ENCODE measurements at regions not wholly inside any gene's neighbourhood (a gene's known extent, or its start where the extent isn't known, plus 50 kb on each side); places are given as distances from the start of the nearest gene placed in this dataset.

GRCh38 chr5:142512043-142513042 is 173.5 kb downstream of the FGF1 start:
- Histone ChIP-seq H2AFZ (ENCODE audit: insufficient read depth, low read depth, low read length, poor library complexity, severe bottlenecking) (no peak overlapping the region), H3K9ac (ENCODE audit: low read length) (no peak overlapping the region), H3K4me1 (ENCODE audit: control insufficient read depth in 2 of 2, insufficient read depth in 2 of 2, low read length in 2 of 2) (no peaks in the 10 kb centered on the region), H3K27me3 (replicated peaks in 1 of 4; ENCODE audit: control extremely low read depth in 1 of 4, control insufficient read depth in 3 of 4, insufficient read depth in 4 of 4, low read length in 3 of 4) (peaks cover 0 to 9% (median 3%) of the 10 kb centered on the region in 4 experiments), H3K79me2 (ENCODE audit: control insufficient read depth, insufficient read depth, low read length) (no peaks in the 10 kb centered on the region), H3K27ac (ENCODE audit: low read length in 2 of 2) (no peak overlapping the region), H3K36me3 (replicated peaks in 1 of 2; ENCODE audit: control extremely low read depth in 1 of 2, control insufficient read depth in 1 of 2, extremely low read depth in 1 of 2, insufficient read depth in 2 of 2, low read length in 1 of 2) (no peaks in the 10 kb centered on the region), H3K9me3 (ENCODE audit: control extremely low read depth in 1 of 3, control insufficient read depth in 2 of 3, insufficient read depth in 1 of 3, low read length in 2 of 3) (peaks cover 0 to 8% (median 5%) of the 10 kb centered on the region in 3 donors), H3K4me3 (ENCODE audit: control extremely low read depth in 1 of 5, extremely low read depth in 1 of 5, insufficient read depth in 1 of 5, low read depth in 2 of 5, low read length in 4 of 5) (no peak overlapping the region), H3K4me2 (replicated peaks; ENCODE audit: low read depth, low read length, poor library complexity, severe bottlenecking) (no peak overlapping the region), H4K20me1 (ENCODE audit: control insufficient read depth, insufficient read depth, low read length, poor library complexity, severe bottlenecking) (no peaks in the 10 kb centered on the region)
- POLR2A ChIA-PET, result no interaction called here
- CTCF ChIA-PET, result no interaction called here
- peaks cover 2% of the 10 kb centered on the region for H3K4me1 Mint-ChIP-seq
- no peak overlapping the region for H3K27ac Mint-ChIP-seq
- TF ChIP-seq CTCF (IDR thresholded peaks at IDR 0.05) (no peak), EZH2 (IDR thresholded peaks at IDR 0.05; ENCODE audit: borderline replicate concordance, insufficient read depth, low read depth, low read length, poor library complexity, severe bottlenecking) (no peak)
- intact Hi-C loops (cut with micrococcal nuclease), result no loop called here
- WGBS (ENCODE audit: insufficient coverage), result 91% methylated on average over 12 of the region's 16 CpGs
- peaks cover 9% of the 10 kb centered on the region for H3K27me3 Mint-ChIP-seq
- DNase-seq, result no peak
- H3K4me3 Mint-ChIP-seq, result no peak overlapping the region
- no peak for ATAC-seq (ENCODE audit: low read depth)
- H3K9me3 Mint-ChIP-seq (ENCODE audit: insufficient read depth), result no peaks in the 10 kb centered on the region

GRCh38 chr5:142511358-142511757 is 174.5 kb downstream of the FGF1 start:
- intact Hi-C loops (cut with micrococcal nuclease), result no loop called here
- POLR2A ChIA-PET, result no interaction called here
- no peak overlapping the region for H3K9ac ChIP-seq (ENCODE audit: low read length)
- no peak overlapping the region for H3K4me2 ChIP-seq (replicated peaks; ENCODE audit: low read depth, low read length, poor library complexity, severe bottlenecking)
- no peaks in the 10 kb centered on the region for H3K79me2 ChIP-seq (ENCODE audit: control insufficient read depth, insufficient read depth, low read length)
- peaks cover 0 to 9% (median 3%) of the 10 kb centered on the region in 4 experiments for H3K27me3 ChIP-seq (replicated peaks in 1 of 4; ENCODE audit: control extremely low read depth in 1 of 4, control insufficient read depth in 3 of 4, insufficient read depth in 4 of 4, low read length in 3 of 4)
- TF ChIP-seq EZH2 (IDR thresholded peaks at IDR 0.05; ENCODE audit: borderline replicate concordance, insufficient read depth, low read depth, low read length, poor library complexity, severe bottlenecking), result no peak
- TF ChIP-seq CTCF (IDR thresholded peaks at IDR 0.05), result no peak
- DNase-seq, result no peak
- Mint-ChIP-seq H3K27ac (no peak overlapping the region), H3K4me3 (no peak overlapping the region), H3K4me1 (peaks cover 2% of the 10 kb centered on the region), H3K9me3 (ENCODE audit: insufficient read depth) (no peaks in the 10 kb centered on the region), H3K27me3 (peaks cover 12% of the 10 kb centered on the region)
- H4K20me1 ChIP-seq (ENCODE audit: control insufficient read depth, insufficient read depth, low read length, poor library complexity, severe bottlenecking), result no peaks in the 10 kb centered on the region
- peaks cover 0 to 3% (median 0%) of the 10 kb centered on the region in 3 donors for H3K9me3 ChIP-seq (ENCODE audit: control extremely low read depth in 1 of 3, control insufficient read depth in 2 of 3, insufficient read depth in 1 of 3, low read length in 2 of 3)
- 100% methylated on average over 2 of the region's 2 CpGs for WGBS (ENCODE audit: insufficient coverage)
- no peak for ATAC-seq (ENCODE audit: low read depth)
- no peaks in the 10 kb centered on the region for H3K36me3 ChIP-seq (replicated peaks in 1 of 2; ENCODE audit: control extremely low read depth in 1 of 2, control insufficient read depth in 1 of 2, extremely low read depth in 1 of 2, insufficient read depth in 2 of 2, low read length in 1 of 2)
- H3K4me3 ChIP-seq (ENCODE audit: control extremely low read depth in 1 of 5, extremely low read depth in 1 of 5, insufficient read depth in 1 of 5, low read depth in 2 of 5, low read length in 4 of 5), result no peak overlapping the region
- CTCF ChIA-PET, result no interaction called here
- no peaks in the 10 kb centered on the region for H3K4me1 ChIP-seq (ENCODE audit: control insufficient read depth in 2 of 2, insufficient read depth in 2 of 2, low read length in 2 of 2)
- no peak overlapping the region for H3K27ac ChIP-seq (ENCODE audit: low read length in 2 of 2)
- no peak overlapping the region for H2AFZ ChIP-seq (ENCODE audit: insufficient read depth, low read depth, low read length, poor library complexity, severe bottlenecking)
